Heart left ventricle (tissue), 13 donors: ENCODE measurements at regions not wholly inside any gene's neighbourhood (a gene's known extent, or its start where the extent isn't known, plus 50 kb on each side); places are given as distances from the start of the nearest gene placed in this dataset.

Source experiments
- CTCF ChIP-seq, 12 donors: fragments of 200-600 bp; sonication (generic) in 4 of 12; IDR thresholded peaks; one replicate each; pipeline versions ENCODE4 v1.5.0 to v1.8.0; 2018 to 2022; ENCODE audit warnings: antibody characterized with exemption in 12 of 12, mild to moderate bottlenecking in 5 of 12
- POLR2A ChIP-seq, 2 donors: fragments of 450-650 bp; IDR thresholded peaks; one replicate each; pipeline ENCODE4 v1.6.1; 2017; ENCODE audit warnings: antibody characterized with exemption in 2 of 2, mild to moderate bottlenecking in 2 of 2, moderate library complexity in 2 of 2
- donor health status: ischemic (EF 13 %, LVEDD 7.1; RV severe dilation, severe dysfunction).
- donor health status: DM: no; HTN: yes; CAD: no.
- donor health status: DM: no; HTN: no; CAD: no.
- donor health status: ischemic (EF 25% LVEDD 6.9; RV normal size, moderate dysfunction).
- donor health status: ischemic (EF 25% LVEDD 5.7; RV mildly dilated, moderate dysfunction).
- donor health status: ischemic (EF 35%, LVEDD 5.7; RV mildly dilated, moderate dysfunction).
- donor health status: nonischemic (EF 11% LVEDD 7.7; RV severe dilation, severe dysfunction).
- donor health status: DM: yes; HTN: yes; CAD: no.
- donor health status: PGD.
- donor health status: ischemic (EF 29% LVEDD 5.4; RV normal size, mild dysfunction).
- donor health status: nonischemic (EF 23%, LVEDD 6.1; RV moderate dilation, normal function).

- TF ChIP-seq CTCF (IDR thresholded peaks at IDR 0.05) (no peak), POLR2A (IDR thresholded peaks at IDR 0.05) (no peak)
These were observed 411.2 kb upstream of the CAMK1G start for GRCh38 chr1:209172286-209172685.
